ENCODE measurements at regions not wholly inside any gene's neighbourhood (a gene's known extent, or its start where the extent isn't known, plus 50 kb on each side); places are given as distances from the start of the nearest gene placed in this dataset.
A peak's percentile ranks its signal among the peaks of the same experiment; 100 is the strongest.

DNA sequence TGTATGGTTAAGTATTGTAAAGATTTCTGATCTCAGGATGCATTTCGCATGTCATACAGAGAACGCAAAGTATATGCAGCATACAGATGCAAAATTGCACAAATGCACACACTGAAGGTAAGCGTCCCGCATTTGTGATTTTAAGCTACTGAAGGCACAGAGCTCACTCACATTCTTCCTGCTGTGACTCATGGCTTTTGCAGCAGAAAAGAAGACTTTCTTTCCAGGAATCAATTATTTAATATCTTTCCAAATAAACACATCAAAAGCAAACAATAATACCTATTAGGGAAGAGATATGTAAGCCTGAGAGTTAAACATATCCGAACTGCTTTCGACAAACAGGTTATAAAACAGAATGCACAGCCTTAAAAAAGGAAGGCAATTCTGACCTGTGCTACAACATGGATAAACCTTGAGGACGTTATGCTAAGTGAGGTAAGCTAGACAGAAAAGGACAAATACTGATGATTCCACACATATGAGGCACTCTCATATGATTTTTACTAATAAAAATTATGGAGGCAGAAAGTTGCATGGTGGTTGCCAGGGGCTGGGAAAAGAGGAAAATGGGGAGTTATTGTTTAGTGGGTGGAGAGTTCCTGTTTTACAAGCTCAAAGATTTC, 109.0 kb downstream of the TFAP2A start:
- DNase-seq (ENCODE audit: low read depth): no peak

DNA sequence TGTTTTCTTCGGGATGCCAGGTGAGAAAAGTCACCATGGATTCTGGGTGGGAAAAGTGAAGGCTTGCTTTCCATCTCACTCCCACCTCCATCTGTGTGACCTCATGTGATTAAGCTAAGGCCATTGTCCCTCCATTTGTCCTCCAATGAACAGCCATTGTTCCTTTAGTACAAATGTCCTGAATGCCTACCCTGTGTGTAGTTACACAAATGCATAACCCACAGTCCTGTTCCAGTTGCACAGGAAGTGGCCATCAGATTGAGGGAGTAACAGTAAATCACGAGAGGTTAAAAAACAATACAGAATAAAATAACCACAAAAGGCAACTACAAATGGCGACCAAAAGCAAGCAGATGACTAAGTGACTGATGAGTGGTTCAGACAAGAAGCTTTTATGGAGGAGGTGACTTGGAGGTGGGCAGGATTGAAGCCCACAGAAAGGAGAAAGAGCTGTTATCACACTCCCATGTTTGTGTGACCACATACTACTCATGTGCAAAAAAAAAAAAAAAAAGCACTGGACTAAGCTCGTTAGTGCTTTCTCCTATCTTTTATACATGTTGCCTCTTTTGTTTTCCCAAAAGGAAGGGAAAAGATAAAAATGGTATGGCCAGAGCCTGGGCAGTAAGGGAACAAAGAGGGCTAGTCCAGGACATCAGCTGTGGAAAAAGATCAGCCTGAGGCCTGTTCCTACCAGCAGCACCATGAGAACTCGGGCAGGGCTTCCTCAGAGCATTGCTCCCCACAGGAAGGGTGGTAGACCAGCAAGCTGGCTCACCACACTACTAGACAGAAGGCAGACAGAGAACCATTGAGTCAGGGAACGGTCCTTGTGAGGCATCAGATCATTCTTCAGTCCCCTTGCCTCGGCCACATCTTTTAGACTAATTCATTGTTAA, 111.0 kb downstream of the TFAP2A start:
- no peak for DNase-seq (ENCODE audit: low read depth)

DNA sequence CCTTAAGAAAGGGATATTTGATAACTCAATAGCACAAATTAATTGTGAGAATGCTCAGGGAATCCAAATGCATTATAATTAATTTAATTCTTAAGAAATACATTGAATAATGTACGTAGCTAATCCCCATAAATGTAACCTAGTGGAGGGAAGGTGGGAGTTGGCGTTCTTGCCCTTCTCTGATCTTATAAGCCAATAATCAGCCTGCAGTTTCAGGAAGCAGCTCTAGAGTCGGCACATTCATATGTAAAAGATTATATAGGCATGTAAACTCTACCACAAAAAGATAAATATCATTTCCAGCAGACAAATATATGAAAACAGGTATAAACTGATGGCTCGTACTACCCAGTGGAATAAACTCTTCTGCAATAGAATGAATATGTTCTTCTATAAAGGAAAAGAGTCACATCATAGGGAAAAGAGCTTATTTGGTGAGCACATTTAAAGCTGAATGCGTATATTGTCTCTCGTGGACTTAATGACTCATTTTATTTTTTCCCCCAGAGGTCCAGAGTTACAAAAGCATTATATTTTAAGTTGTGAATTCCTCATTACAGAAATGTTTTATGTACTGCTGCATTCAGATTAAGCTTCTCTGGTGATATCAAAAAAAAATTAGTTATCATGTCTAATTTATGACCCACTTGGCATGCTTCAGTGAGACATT, 112.2 kb downstream of the TFAP2A start:
- no peak for DNase-seq (ENCODE audit: low read depth)

GRCh38 chr6:10300071-10300470, 114.8 kb downstream of the TFAP2A start:
- no peak for DNase-seq (ENCODE audit: low read depth)

DNA sequence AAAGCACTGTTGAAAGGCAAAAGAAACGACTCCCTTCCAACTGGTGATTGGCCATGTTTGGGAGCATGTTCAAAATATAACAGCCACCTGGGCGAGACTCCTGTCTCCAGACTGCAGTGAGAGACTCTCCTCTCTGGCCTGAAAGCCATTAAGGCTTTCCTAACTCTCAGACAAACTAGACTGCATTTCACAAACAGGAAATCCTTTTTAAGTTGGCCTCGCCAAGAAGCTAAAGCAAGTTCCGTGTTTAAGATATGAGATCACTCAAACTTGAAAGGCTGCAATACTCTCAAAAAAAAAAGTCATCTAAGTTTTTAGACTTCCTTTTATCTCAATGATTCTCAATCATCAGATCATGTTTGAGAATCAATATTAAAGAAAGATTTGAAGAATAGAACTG, 117.0 kb downstream of the TFAP2A start:
- no peak for DNase-seq (ENCODE audit: low read depth)

DNA sequence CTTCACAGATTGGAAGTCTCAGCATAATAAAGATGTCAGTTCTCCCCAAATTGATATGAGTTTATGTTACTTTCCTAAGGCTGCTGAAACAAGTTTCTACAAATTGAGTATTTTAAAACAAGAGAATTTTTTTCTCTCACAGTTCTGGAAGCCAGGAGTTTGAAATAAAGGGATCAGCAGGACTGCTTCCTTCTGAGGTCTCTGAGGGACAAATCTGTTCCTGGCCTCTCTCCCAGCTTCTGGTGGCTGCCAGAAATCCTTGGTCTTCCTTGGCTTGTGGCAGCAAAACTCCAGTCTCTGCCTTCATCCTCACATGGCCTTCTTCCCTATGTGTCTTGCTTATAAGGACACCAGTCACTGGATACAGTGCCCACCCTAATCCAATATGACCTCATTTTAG, 136.1 kb downstream of the TFAP2A start:
- DNase-seq (ENCODE audit: low read depth): peak; percentile 14

DNA sequence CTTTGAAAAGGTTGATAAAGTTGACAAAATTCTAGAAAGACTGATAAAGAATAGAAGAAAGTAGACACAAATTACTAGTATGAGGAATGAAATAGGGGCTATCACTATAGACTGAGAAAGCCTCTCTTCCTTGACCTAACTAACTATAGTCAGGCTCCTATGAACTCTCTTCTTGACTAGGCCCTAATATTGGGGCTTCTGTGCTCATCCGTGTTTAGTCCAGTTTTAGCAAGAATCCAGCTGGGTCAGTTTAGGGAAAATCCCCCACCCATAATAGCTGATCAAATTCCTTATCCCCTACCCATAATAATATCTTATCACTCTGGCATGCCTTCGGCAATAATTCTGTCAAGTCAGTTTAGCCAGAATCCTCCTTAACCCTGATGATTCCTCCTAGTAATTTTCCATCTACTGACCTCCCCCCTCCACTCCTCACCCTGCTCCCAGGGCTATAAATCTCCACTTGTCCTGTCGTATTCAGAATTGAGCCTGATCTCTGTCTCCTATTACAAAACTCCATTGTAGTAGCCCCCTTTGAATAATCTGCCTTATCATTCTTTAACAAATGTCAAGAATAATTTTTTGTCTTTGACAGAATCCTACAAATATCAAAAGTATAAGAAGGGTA, 138.1 kb downstream of the TFAP2A start:
- no peak for DNase-seq (ENCODE audit: low read depth)

DNA sequence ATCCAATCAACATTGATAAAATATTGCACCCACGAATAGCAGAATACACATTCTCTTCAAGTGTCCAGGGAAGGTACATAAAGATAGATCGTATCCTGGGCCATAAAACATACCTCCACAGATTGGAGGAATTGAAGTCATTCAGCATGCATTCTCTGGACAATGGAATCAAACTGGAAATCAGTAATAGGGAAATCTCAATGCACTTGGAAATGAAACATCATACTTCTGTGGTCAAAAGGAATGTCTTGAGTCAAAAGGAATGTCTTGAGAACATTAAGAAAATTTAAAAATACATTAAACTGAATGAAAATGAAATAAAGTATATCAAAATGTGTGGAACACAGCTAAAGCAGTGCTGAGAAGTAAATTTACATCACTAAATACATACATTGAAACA, 138.8 kb downstream of the TFAP2A start:
- peak; percentile 11 for DNase-seq (ENCODE audit: low read depth)

DNA sequence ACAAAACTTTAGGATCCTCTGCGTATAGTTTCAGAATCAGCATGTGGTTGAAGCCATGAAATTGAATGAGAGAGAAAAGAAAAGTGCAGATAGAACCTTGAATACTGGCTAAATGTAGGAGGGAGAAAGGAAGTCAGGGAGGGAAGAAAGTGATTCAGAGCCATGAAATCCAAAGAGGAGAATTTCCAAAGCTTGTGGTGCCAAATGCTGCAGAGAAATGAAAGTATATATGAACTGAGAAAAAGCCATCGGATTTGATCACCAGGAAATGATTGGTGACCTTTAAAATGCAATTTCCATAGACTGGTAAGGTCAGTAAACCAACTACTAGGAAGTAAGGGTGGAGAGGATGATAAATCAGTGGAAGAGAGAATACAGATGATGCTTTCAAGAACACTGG, 142.3 kb downstream of the TFAP2A start:
- no peak for DNase-seq (ENCODE audit: low read depth)

DNA sequence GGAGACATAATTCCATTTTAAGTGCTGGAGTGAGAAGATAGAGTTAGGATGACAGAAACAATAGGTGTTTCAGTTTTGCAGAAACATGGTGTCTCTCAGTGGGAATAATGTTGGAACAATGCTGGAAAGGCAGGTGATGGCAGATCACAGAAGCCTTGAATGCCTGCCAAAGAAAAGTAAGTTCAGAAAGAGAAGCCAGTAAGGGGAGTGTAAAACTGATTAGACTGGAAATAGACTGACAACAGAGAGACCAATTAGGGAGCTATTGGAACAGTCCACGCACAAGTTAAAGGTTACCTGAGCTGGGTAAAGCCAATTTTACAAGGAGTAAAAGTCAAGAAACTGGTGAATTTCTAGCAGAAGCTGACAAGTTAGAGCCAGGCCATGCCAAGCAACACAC, 142.9 kb downstream of the TFAP2A start:
- DNase-seq (ENCODE audit: low read depth): no peak

GRCh38 chr6:10269814-10270472, 144.9 kb downstream of the TFAP2A start:
- DNase-seq (ENCODE audit: low read depth): peak; percentile 24

DNA sequence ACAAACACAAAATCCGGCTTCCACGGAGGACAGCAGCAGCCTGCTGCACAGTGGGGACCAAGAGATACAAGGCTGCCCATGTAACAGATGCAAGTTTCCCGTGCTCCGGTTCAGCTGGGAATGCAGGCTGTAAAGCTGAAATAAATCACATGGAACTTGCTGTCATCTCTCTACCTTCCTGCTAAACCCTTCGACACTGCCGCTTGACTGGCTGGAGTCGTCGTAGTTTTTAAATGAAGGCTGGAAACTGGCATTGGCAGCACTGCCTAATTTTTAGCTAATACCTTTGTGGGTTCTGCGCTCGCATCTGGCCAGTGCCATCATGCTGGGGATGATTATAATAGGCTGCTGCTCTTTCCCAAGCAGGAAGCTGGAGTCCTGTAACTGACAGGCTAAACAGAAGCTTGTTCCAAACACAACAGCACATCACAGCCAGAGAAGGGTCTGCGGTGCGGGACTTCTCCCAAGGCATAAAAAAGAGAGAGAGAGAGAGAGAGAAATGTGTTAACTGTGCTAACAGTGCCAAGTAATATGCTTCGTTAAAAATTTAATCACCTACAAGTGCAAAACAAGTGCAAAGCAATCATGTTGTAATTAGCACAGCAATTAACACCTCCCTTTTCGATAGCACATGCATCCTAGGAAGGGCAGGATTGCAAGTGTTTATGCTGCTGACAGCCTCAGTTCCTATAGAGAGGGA, 146.1 kb downstream of the TFAP2A start:
- no peak for DNase-seq (ENCODE audit: low read depth)

- no peak for DNase-seq (ENCODE audit: low read depth)
Measured at GRCh38 chr6:10268111-10268510, 146.8 kb downstream of the TFAP2A start.

DNA sequence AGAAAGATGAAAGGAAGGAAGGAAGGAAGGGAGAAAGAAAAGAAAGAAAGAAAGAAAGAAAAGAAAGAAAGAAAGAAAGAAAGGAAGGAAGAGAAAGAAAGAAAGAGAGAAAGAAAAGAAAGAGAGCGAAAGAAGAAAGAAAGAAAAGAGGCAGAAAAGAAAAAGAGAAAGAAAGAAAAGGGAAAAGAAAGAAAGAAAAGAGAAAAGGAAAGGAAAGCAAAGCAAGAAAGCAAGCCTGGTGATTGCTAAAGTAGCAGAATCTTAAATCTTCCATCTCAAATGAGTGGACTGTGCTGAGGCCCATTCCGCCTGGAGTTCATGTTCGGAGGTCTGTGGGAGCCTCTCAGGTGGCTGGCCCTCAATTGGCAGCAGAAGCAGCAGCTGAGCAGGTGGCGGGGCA, 148.4 kb downstream of the TFAP2A start:
- no peak for DNase-seq (ENCODE audit: low read depth)

GRCh38 chr6:10266061-10266460, 148.8 kb downstream of the TFAP2A start:
- no peak for DNase-seq (ENCODE audit: low read depth)

DNA sequence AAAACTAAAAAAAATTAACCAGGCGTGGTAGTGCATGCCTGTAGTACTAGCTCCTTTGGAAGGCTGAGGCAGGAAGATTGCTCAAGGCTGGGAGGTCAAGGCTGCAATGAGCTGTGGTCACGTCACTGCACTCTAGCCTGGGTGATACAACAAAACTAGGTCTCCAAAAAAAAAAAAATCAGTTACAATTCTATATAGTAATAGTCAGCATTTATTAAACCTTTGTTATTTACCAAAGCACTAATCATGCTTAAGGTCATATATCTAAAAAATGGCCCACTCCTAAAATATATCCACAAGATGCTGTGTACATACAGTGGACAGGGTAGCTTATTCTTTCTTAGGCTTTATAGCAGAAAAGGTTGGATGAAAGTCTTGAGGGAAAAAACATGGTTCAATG, 152.4 kb downstream of the TFAP2A start:
- no peak for DNase-seq (ENCODE audit: low read depth)

- DNase-seq (ENCODE audit: low read depth): no peak
Measured at GRCh38 chr6:10259671-10260070, 155.2 kb downstream of the TFAP2A start.

DNA sequence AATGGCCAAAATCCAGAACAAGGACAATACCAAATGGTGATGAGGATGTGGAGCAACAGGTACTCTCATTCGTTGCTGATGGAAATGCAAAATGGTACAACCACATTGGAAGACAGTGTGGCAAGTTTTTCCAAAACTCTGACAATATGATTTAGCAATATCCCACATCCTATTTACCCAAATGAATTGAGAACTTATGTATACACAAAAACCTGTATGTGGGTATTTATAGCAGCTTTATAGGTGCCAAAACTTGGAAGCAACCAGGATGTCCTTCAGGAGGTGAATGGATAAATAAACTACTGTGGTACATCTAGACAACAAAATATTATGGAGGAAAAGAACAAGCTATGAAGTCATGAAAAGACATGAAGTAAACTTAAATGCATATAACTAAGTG, 156.5 kb downstream of the TFAP2A start:
- no peak for DNase-seq (ENCODE audit: low read depth)

GRCh38 chr6:10256113-10256690, 158.7 kb downstream of the TFAP2A start:
- peak; percentile 34 for DNase-seq (ENCODE audit: low read depth)

DNA sequence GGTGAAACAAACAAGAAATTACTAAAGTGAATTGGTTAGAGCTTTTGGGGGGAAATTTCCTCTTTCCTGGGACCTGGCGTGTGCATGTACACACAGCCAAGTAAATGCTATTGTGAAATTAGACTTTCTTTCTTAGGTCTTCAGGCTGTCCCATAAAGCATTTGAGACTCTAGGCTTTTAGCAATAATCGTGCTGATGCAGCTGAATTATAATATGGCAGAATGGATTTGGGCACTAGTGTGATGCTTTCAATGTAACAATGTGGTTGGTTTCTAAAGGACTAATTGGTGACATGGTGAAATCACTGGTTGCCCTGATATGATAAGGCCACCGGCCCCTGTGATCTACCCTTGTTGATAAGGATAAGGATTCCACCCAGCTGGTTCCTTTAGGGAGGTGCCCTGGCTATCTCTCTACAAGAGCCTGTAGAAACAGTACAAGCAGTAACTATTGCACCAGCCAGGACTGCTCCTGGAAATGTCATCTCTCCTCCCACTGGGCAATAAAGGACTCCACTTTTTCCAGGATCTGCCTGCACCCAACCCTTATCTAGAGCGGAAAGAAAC, 164.1 kb downstream of the TFAP2A start:
- DNase-seq (ENCODE audit: low read depth): no peak
